SK-N-DZ (cell line): ENCODE measurements at regions not wholly inside any gene's neighbourhood (a gene's known extent, or its start where the extent isn't known, plus 50 kb on each side); places are given as distances from the start of the nearest gene placed in this dataset.

ENCODE experiments used
- DNase-seq: peaks from one replicate; pipeline ENCODE4 v3.0.0-alpha.2; 2015; ENCODE audit warnings: low spot score

DNA sequence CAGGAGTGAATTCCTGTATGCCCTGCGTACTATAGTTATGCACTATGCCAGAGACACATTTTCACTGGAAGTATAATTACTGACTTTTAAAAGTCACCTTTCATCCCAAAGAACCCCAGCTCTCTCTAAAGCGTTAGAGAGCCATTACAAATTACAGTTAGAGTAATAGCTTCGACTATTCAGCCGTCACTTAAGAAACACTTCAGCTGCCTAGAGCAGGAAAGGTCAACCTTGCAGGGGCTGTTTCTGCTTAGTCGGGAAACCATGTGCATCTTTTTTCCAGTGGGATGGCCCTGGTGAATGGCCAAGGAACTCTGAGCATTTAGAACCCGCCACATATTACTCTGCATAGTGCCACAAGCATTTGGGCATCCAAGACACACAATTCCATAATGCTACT, 235.9 kb downstream of the ARRDC4 start:
- DNase-seq = no peak

DNA sequence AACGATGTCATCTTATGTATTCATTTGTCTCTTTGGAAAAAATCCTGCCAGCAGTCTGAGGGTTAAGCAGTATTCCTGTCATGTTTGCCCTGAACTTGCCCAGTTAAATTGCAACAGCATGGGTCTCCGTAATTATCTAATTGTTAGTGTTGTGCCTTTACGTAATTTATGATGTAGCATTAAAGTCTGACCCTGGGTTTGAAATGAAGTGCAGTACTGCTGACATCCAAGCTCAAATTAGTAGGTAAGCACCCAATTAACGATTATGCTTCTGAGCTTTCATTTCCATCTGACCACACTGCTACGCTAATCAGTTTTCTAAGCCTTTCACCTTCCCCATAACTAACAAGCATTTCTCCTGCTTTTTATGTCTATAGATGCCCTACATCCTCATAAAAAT, 241.8 kb downstream of the ARRDC4 start:
- DNase-seq = no peak

DNA sequence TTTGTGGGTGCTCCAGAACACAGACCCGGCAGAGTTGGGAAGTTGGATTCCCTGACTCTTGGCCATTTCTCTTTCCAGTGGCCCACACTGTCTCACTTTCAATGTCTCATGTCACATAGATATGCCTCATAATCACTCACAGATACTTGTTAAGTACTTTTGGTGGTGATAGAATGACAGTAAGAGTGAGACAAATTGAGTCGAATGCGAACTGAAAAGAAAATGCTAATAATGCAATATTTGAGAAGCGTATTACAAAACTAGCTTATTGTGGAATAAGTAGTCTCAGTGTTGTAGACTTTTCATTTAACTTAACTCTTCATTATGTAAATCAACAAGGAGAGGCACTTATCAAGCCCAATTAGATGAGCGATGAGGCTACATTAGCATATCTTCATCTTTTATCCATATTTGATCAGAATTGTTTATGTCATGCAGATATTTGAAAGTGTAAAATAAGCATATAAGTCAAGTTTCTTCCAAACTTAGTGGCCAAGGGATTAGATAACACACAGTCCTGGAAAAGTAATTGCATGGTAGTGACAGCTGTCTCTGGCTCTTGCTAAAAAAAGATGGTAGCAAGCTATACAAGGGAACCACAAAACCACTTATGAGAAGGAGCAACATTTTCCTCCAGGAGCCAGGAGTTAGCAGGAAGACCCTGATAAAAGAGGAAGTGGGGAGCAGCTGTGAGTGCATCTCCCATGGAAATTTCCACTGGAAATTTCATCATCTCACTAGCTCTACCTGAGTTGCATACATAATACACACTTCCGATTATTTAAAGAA, 243.6 kb downstream of the ARRDC4 start:
- DNase-seq = no peak

DNA sequence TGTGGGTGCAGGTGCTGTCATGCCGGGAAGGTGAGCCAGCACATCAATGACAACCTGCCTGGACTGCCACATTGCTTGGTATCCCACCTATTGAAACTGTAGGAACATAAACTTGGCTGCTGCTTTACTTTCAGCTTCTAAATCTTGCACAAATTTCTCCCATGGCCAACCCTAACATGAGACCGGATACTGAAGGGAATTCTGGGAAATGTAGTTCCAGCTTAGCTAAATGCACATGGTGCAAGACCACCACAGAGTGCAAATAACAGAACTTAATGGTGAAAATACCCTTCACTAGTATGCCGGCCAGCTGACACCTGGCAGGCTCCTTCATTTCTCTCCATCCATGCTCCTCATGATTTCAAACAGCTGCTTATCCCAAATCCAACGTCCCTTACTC, 247.4 kb downstream of the ARRDC4 start:
- DNase-seq = no peak

DNA sequence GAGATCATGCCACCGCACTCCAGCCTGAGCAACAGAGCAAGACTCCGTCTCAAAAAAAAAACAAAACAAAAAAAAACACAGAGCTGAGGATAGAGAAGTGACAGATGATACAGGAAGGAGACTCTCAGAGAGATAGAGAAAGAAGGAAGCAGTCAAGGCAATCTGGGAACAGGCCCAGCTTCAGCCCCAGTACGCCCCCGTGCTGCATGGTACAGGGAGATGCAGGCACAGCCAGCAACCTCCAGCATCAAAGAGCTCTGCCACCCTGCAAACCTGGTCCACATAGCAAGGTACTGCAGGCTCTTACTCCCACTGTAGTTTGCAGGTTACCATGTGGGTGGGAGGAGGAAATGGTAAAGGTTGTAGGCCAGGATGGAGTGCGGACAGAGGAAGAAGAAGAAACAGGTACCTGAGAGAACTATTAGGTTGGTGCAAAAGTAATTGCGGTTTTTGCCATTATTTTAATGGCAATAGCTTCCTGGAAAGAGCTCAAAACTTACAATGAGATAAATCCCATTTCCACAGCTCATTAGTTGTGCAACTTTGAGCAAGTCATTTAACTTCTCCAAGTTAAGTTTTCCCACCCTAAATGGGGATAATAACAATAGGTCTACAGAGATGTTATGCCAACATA, 253.0 kb downstream of the ARRDC4 start:
- DNase-seq = no peak

DNA sequence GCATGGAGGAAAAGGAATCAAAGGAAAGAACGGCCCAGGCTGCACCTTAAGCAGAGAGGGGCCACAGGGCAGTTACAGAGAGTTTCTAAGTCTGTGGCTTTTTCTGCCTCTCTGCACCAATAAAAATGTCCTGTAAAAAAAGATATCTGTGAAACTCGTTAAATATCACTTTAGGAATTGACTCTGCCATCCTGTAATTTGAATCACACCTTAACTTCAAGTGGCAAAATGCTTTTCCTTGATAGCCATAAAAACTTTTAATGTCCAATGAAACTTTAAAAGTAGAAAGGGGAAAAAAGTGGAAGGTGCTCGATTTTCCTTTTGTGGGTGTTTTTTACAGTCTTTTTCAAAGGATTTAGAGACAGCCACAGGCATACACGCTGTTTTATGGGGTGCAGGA, 255.7 kb downstream of the ARRDC4 start:
- no peak for DNase-seq

DNA sequence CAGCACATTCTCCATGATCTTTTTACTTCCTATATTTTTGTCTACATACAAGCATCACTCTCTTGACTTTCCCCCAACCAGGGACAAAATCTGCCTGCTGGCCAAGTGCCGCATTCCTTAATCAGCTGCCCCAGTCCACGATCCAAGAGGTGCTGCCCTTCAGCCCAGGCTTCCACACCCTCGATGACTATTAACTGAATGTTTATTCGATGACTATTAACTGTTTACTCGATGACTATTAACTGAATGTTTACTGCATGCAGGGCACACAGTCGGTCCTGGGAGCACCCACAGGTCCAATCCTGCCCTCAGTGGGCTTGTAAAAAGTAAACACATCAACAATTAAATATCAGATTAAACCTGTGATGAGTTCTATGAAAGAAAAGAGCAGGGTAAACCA, 256.9 kb downstream of the ARRDC4 start:
- no peak for DNase-seq

DNA sequence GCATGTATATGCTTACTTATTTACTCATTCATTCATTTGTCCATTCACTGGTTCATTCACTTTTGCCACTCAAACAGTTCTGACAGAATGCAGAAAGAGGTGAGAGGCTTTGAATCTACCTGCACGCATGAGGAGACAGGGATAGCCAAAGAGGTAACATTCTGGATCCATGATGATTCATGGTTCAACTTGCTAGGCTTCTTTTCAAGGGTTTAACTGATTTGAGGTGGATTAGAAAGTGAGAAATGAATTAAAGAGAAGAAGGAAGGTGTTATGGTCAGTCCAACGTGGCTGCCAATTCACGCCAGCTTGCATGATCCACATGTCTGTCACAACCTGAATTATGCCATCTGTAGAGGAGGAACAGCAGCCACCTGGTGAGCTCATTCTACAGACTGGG, 260.6 kb downstream of the ARRDC4 start:
- no peak for DNase-seq

DNA sequence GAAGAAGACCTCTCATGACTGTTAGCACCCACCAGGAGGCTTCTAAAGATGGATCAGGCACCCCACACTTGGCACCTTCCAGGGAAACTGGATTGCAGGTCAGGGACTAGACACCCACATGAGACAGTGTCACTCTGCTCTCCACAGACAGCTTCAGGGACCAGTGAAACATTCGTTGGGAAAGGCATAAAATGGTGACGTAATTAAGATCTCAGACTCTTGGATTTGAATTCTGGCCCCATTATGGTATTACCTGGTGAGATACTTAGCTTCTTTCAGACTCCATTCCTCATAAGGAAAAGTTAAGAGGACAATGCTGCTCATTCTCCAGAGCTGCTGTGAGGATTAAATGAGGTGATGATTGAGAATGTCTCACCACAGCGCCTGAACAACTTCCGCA, 261.1 kb downstream of the ARRDC4 start:
- DNase-seq = no peak

DNA sequence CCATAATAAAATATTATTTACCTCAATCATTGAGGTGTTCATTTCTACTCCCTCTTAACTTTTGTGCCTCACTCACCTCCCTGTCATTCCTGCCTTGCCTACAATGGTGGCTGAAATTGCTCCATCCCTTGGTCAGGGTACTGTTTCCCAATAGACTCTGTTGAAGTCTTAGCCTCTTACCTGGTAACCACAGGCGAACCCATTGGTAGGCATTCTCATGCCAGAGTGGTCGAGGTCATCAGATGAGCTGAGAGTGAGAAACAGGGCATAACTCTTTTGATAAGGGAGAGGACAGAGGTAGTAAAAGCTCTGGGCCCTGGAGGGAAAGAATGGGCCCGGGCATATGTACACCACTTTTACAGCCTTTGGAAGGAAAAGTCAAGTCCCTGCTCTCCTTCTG, 265.6 kb downstream of the ARRDC4 start:
- DNase-seq = no peak

DNA sequence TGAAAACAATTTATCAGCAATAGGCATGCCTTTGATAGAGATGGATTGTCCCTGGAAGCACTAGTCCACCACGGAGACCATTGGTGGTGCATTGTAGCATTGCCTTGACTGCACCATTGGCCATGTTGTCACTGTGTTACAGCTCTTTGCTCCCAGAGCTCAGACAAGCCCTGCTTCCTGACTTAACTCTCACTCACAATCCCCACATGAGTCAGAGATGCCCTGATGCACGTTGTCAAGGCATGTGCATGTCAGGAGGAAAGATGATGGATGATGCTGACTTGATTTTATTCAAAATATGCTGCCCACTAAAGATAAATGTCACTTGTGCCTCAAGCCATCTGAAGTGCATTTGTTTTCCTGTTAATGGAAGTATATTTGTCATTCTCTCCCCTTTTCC, 266.1 kb downstream of the ARRDC4 start:
- no peak for DNase-seq

DNA sequence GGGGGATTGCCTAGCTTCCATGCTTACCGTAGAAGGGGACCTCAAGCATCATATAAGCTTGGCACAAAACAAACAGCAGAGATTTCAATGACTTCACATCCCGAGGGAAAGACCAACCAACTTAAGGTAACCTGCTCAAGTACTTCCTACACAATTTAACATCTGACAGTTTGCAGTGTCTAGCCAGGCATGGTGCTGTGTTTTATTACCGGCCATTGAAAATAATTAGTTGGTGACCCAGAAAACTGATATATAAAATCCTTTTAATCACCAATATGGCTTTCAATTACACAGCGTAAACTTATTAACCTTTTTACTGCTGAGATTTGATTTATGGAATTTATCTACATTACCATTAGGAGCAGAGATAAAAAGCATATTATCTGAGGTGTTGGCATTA, 268.3 kb downstream of the ARRDC4 start:
- DNase-seq = no peak

DNA sequence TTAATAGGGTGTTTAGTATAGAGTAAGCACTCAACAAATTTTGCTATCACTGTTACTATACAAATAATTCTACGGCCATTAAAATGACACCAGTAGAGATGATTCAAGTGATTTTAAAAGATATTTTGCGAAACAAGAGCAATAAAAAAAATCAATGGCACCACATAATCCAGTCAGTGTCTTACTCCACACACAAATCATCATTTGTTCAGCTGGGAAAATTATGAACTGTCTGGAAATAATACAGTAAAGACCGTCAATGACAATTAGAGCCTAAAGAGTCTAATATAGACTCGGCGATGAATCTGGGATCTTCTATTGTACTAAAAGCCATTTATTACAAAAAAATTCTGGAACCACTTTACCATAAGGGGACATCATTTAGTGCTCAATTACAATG, 270.5 kb downstream of the ARRDC4 start:
- no peak for DNase-seq

DNA sequence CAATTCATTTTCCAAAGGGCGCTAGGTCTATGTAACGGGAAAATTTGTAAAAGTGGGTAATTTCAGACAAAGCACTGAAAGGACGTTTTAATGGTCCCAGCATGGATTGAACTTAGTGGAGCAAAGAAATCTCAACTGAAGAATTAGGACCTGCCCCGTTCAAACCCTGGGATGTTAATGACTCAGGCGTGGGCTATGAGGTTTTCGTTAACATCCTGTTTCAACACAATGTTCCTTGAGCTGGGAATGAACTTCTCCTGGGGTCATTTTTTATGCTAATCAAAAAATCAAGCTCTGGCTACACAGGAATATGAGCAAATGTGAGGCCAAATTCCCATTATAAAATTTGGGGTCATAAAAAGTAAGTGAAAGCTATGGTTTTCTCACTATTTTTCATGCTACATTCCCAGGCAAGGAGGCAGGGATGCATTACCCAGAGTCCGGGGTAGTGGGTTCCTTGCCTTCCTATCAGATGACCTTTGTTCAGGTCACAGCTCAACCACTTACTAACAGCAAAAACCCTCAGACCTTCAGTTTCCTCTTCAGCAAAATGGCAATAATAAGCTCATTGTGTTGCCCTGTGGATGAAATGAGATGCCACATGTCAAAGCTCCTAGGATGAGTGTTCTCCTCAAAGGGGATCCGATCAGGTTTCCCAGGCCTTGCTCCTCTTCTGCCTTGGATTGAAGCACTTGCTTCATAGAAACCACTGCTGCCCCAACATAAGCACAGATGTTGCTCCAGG, 271.4 kb downstream of the ARRDC4 start:
- no peak for DNase-seq

DNA sequence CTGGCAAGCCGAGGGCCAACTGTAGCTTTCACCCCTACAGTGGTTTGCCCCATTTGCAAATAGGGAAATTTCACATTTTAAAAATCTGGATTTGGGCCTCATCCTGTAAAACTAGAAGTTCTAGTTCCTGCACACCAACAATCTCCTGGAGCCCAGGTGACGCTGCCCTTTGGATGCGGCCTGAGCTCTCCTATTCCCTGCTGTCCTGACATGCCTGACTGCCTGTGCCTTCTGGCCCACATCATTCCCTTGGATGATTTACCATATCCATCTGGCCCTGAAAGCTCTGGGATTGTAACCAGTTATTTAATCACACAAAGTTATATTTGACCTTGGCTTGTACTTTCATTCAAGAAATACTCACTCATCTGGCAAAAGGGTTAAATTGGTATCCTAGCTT, 272.3 kb downstream of the ARRDC4 start:
- DNase-seq = no peak

DNA sequence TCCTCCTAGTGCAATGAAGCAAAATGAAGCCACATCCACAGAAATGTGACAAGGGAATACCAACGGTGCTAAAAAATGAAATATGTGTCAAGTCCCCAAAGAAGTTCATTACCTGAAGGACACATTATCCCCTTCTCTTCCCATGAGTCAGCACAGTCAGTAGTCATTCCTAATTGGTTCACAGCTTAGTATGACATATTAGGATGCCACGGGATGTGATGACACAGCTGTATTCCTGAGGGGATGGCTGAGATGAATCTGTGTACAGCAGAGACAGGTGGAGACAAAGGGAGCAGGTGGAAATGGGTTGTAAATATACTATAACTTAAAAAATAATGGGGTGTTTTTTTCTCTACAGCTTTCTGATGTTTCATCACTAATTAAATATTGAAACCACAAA, 273.4 kb downstream of the ARRDC4 start:
- no peak for DNase-seq

DNA sequence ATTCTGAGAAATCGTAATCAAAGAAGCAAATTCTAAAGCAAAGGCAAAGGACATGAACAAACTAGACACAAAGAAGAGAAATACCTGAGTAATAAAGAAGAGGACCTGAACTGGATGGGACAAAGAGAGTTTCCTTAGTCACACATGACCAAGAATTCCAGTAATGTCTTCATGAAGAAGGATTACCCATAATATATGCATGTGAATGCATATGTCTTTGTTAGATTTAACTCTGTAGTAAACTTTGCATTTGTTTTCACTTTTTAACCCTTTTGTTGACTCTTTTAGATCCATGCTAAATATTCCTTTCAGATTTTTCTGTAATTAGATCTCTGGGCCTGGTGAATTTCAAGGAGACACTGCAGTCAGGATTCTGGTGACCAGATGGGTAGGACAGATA, 279.8 kb downstream of the ARRDC4 start:
- DNase-seq = no peak

DNA sequence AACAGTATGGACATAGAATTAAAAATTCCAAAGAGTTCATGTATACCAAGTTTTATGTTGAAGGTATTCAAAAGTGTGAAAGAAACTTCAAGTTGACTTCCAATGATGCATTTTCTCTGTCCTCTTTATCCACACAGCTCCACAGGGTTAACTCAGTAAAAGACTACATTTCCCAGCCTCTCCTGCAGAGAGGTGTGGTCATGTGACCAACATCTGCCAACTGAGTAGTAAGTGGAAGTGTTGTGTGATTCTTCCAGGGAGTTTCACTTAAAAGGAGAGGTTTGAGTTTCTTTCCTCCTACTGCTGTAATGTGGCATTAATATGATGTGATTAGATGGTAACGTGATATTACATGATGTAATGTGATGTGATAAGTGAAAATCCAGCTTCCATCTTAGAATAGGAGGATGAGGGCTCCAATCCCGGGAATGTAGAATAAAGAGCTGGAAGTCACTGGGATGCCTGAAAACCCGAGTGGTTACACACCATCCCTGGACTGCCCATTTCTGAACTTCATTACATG, 280.6 kb downstream of the ARRDC4 start:
- no peak for DNase-seq

DNA sequence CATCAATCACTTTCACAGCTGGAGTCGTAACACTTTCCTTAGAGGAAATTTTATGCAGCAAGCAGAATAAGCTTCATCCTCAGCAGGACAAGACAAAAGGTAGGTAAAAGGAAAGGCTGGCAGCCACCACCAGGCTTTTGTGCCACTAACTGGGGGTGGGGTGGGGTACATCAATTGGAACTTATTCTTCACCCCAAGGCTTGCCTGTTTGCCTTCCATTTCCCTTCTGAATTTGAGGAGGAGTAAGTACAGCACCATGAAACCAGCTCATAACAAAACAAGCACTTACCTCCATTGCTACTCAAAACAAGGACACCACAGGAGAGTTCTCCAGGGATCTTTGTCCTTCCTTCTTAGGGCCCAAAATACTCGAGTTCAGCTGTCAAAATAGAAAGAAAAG, 296.8 kb downstream of the ARRDC4 start:
- DNase-seq = no peak

DNA sequence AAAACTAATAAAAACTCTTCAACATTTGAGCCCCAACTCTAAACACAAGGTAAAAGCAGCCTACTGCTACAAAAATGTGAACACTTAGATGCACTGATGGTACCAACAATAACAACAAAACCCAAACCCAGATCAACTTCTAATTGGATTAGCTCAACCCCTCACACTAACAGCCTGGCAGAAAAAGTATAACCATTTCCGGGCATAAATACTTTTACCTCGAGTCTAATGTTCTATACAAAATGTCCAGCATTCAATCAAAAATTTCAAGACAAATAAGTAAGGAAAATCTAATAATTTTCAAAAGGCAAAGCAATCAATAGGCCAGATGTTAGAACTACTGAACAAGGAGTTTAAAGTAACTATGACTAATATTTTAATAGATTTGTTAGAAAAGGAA, 303.3 kb downstream of the ARRDC4 start:
- DNase-seq = no peak

DNA sequence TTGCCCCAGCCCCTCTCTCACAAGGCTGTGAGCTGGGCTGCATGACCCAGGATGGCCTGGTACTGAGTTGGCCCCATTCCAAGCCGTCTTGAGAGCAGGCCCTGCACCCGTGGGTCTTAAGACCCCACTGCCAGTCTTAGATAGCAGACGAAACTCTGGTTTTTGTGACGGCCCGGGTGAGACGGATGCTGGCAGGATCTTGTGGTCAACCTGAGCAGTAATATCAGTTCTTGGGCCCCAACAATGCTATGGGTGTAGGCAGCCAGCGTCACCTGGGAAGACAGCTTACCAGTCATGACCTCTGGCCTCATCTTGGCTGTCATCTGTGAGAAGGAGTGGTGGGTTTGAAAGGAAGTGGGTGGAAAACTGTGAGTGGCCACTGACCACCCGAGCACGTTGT, 305.8 kb downstream of the ARRDC4 start:
- no peak for DNase-seq

DNA sequence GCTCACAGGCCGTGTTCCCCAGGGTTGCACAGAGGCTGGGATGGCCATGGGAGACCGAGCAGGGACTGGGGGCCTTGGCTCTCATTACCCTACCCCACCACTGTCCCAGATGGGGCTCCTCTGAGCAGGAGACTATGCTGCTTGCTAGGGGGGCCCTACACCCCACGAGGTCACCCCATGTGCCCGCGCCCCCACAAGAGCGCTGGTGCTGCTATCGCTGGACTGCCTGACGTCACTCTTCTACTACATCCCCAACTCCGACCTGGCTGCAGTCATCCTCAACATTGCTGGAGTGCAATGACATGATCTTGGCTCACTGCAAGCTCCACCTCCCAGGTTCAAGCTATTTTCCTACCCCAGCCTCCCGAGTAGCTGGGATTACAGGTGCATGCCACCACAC, 307.7 kb downstream of the ARRDC4 start:
- DNase-seq = no peak

DNA sequence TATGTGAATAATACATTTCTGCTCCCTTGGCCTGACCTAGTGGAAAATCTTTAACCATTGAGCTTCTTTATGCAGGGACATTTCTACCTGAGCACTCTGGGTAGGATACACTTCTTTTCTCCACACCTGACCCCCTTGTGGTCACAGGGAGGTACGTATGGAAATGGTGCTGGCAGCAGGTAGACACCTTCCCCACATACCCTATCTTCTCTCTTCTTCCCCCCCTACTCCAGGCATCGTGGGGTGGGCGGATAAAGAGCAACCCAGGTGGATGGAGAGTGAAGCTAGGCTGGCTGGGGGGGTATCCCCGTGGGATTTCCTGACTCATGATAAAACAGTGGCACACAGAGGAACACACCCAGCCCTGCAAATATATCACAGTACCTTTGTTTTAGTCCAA, 312.1 kb downstream of the ARRDC4 start:
- no peak for DNase-seq
